Embryonic facial prominence (tissue), 1 donor: ENCODE measurements at regions not wholly inside any gene's neighbourhood (a gene's known extent, or its start where the extent isn't known, plus 50 kb on each side); places are given as distances from the start of the nearest gene placed in this dataset.

Source experiments
- DNase-seq: peaks from one replicate; pipeline ENCODE4 v3.0.0-alpha.2; 2016; ENCODE audit errors: extremely low spot score

DNA sequence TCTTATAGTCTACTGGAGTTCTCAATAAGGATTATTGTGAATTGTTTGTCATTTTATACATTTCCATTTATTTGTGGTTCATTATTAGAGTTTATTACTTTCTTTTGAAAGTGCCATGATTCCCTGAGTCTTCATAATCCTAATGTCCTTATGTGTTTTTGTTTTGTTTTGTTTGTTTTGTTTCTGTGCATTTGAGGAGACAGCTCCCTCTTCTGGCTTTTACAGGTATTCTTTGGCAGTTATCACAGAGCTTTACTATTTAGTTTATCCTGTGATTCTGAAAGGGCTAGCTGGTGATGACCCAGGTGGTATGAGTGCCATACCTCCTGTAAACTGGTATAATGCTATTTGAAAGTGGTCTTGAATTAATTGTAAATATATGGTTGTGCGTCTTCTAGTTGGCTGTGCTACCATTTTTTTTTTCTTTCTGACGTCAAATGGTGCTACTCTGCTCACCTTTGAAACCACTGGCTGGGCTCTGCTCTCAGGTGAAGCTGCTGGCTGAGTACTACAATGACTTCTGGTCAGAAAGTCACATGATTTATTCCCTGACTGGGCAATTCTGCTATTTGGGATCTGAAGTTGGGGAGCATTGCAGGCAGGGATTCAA, 751.2 kb downstream of the JRKL start:
- DNase-seq, result no peak

DNA sequence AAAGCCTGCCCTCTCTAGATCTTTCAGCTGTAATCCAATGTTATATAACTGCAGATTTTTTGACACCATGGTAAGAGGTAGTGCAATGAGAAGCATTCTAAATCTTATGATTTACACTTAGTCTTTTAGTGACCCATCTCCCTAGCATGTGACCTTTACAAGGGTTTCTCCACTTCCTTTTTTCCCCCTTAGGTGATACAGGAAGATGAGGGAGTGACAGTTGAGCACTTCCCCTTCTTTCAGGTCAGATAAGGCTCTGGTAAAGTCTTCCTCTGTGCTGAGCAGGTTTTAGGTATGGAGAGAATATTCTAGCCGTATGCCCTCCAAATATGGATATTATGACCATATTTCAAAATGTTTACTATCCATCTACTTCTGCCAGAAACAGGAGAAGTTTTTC, 753.6 kb downstream of the JRKL start:
- DNase-seq, result no peak

DNA sequence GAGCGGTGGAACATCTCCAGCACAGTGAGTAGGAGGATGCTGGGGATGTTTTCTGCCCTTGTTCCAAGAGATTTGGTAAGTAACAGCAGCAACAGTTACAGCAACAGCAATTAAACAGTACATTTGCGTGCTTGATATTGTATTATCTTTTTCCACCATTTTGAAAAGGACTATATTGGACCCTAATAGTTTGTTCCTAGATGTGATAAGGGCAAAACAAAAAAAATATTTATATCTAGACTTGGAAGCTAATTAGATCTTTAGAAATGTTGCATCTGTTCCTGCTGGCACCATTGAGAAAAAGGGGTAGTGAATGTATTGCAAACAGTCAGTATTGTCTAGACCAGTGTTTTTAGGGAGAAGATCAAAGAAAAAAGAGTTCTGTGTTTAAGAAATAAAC, 759.9 kb downstream of the JRKL start:
- no peak for DNase-seq

DNA sequence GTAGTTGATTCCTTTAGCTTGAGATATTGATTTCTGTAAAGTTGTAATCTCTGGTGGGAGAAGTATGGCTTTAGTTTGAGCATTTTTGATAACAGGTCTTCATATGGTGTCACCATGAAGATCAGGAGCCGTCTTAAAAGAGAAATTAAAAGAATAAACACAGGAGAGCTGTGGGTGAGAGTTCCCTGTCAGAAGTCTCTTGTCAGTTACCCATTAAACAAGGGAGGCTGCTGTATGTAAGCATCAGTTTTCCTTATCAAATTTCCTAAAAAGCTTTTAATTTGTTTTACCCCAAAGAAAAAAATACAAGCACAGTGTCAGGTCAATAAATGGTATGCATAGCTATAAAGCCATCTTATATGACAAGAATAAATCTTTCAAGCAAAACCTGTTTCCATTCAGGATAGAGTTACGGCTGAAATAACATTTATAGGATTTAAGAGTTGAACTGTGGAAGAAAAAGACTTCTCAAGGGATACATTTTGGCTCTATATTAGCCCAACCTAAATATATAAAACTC, 767.5 kb downstream of the JRKL start:
- no peak for DNase-seq

DNA sequence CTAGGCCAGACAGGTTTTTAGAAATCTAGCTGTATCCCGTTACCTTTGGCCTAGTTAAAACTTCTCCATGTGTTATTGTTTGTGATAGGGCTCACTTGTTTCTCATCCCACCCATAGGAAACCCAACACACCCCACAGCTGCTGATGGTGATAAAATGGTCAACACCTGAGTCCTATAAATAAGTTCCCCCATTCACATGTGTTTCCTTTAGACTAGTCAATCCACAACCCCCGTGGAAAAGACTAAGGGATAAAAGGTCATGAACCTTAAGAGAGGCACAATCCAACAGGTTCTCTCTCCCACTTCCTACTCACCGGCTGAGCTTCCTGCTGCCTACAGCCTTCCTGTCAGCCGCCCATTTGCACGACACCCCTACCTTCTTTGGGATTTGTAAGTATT, 768.4 kb downstream of the JRKL start:
- no peak for DNase-seq

DNA sequence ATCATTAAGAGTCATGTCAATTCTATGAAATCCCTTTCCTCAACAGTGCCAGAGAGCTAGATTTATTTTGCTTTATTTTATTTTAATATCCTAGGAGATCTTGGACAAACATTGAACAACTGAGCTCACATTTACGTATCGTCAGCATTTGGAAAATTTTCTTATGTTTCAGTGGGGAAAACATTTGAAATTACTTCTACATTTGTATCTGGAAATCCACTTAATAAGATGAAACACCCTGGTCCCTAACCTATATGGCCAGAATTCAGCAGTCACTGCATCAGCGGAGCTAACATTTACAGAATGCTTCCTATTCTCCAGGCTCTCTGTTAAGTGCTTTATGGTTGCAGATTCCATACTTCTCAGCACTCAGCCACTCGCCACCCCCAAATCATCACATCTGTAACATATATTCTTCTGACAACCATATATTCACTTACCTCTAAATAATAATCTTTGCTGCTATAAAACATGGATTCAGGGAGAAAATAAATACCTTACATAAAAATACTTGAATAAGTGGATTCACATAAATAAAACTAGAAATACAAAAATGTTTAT, 773.9 kb downstream of the JRKL start:
- no peak for DNase-seq

DNA sequence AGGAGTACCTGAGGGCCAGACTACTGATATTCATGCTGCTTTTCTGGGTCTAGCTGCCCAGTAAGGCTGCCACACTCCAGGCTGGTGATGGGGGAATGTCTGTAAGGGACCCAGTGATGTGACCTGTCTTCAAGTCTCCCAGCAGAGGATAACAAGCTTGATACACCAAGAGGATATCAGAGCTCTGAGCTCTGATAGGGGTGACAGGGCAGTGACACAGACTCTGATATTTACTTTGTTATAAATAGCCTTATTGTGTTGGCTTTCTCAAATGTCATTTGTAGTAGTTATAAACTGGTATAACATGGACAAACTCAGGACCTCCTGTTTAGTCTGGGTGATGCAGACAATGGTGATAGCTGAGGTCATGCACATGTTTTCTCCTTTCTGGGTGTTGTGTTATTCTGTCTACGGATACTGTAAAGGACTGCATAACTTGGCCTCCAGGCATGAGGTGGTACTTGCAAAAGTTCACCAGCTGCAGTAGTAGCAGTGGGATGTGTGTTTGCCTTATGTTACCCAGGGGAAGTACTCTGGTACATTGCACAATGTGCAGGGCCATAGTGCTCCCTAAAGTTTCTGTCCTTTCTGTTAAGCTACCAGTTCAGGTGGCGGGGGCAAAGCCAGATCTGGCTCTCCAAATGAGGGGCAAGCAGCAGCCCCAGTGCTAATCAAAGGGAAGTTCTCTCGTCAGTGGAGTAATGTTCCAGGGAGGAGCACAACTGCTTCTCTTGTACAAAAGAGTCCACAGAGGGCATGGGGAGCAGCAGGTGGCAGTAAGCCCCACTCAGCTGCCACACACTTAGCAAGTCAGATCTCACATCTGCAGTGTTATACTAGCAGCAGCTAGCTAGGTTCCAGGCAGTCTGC, 812.2 kb downstream of the JRKL start:
- DNase-seq, result no peak

DNA sequence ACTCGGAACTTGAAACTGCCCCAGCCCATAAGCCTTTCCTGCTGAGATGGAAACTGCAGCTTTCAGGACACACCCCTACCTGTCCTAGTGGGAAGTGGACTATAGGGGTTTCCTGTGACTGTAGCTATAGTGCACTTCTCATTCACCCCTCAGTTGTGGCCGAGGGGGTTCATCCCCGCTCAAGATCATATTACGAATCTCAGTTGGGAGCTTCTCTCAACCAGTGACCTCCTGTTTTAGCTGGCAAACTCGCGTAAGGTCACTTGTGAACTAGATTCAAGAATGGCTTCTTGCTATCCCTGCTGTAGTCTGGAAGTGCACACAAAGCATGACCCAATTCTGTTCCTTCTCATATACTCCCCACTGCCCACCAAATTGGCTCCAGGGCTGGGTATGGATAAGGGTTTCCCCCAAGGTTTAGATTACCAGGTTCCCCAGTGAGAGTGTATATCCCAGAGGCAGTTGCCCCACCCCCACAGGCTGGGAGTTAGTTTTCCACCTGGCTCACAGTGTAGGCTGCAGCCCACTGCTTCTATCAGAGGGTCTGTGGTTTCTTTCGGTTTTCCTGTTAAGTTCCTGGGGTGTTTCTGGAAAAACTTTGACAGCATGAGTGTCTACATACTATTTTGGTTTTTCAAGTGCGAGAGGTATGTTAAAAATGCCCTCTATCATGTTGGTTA, 812.9 kb downstream of the JRKL start:
- DNase-seq, result no peak

DNA sequence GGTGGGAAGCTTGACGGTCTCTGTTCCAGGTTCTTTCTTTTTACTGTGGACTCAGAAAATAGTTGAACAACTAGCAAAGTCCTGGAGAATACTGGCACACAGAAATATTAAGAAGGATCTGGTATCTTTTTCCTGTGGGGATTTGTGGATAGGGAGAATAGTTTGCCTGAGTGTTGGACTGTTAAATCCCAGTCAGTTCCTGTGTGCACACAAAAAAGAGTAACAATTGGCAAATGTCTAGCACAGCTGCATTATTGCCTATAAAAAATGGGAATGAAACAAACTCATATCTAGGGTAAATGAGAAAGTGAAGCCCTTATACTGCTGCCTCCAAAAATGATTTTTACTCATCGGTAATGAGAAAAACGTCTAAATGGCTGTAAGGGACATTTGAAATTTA, 828.2 kb downstream of the JRKL start:
- no peak for DNase-seq

DNA sequence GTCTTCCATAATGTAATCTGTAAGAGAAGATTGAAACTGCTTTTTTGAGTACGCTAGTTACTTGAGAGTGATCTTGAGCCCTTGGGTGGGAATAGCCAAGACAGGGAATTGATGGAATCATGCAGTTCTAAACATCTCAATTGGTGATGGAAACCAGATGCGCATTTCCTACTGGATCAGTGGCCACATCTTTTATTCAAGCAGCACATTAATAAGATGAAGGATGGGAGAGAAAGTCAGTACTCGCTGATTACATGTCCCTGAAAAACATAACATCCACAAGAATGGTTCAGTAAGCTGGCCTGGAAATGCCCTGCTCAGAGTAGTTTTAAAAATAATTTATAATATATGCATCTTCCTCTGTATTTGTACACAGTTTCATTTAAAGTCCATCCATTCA, 833.8 kb downstream of the JRKL start:
- DNase-seq, result no peak

DNA sequence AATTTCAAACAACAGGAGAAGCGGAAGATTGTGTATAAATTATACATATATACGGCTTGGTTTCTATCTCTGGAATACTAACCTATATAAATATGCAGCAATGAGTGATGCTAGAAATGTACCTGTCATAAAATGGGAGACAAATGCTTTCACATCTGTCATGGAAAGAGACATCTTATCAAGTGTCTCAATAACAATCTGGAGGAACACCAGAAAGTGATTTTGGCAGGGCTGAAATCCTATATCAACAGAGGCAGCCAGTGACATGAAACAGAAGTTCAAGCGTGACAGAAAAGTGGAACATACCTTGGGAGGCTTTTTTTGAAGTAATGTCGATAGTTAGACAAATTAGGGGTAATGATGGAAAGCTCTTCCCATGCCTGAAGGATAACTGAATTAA, 834.6 kb downstream of the JRKL start:
- no peak for DNase-seq

DNA sequence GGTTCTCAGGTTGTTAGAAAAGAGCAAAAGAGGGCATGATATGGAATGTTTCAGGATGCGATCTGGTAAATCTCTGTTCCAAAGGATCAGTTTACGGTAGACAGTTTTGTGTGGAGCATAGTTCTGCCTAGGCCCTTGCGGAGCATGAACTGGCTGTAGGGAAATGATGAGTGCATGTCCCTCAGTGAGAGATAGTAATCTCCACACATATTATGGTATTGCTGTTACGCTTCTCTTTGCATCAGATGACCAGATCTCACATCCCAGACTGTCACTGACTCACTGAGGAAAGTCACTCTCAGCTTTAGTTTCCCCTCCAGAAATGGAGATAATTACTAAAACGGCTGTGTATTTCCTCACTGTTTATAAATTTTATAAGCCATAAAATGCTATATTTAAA, 836.0 kb downstream of the JRKL start:
- no peak for DNase-seq

DNA sequence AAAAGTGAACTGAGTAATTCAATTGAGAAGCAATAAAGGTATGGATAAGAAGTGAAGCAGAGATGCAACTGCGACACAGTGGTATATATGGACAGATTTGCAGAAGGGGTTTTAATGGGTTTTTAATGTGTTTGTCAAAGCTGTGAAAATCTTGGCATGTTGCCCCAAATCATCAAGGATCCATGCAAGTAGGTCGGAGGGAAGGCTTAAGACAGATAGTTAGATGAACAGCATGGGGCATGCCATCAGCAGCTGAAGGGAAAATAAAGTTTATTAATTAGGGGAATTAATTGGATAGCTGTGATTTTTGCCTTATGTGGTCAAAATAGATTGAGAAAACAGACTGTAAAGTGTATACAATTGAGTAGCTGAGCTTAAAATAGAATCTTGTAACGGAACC, 840.1 kb downstream of the JRKL start:
- DNase-seq, result no peak

DNA sequence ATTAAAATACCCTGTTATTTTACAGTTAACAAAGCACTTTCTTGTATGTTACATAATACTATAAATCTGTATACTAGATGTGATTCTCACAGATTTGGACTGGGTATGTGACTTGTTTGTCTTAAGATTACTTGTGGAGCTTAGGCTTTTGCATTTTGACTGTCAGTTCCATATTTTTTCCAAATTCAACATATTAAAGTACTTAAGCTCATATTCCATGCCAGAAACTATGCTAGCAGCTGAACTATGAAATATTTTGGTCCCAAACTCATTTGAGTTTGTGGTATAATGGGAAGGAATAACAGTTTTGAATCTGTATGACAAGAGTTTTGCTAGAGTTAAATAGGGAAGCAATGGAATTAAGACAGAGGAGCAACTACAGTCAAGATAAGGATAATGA, 841.4 kb downstream of the JRKL start:
- DNase-seq, result no peak

DNA sequence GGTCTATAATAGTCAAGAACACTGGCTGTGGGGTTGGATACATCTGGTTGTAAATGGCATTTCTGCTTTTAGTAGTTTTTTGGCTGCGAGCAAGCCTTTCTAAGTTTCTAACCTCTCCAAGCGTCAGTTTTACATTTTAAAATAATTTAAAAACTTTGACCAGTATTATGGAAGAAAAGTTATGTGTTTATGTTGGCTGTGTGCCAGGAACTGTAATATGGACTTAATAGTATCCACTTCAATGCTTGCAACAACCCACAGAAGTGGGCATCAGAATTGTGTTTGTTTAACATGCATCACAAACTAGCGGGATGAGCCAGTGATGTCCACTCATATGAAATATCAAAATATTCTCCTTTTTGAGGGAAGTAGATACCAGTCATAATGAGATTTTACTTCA, 844.2 kb downstream of the JRKL start:
- DNase-seq, result no peak

DNA sequence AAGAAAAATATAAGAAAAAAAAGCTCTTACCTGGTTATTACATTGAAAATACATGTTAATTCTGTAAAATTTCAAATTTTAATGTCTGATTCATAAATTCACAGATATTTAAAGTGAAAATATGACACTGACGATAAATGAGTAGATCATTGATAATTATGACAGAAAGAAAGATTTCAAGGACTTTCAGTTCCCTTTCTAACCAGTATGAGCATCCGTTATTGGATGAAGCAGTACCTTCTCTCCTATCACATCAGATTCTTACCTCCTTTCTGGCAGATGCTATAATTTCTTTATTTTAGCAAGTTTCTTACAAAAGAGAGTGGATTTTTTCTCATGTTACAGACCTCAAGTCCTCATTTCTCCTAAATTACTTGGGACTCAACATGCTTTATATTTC, 847.3 kb downstream of the JRKL start:
- no peak for DNase-seq

DNA sequence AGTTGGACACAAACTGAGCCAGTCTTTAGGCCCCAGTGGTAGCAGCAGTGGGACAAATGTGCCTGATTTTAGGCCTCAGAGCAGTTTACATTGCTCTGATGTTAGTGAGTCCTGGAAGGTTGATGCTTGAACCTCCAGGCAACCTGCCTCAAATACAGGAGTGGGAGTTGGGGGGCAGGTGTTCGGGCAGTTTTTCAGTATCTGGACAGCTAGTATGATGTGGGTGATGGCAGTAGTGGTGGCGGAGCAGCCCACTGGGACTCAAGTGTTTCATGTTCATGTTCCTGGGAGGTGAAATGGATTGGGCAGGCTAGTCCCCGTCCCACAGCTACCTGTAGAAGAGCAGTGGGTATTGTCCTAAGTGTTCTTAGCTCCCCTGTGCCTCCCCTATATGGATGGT, 857.8 kb downstream of the JRKL start:
- DNase-seq, result no peak

DNA sequence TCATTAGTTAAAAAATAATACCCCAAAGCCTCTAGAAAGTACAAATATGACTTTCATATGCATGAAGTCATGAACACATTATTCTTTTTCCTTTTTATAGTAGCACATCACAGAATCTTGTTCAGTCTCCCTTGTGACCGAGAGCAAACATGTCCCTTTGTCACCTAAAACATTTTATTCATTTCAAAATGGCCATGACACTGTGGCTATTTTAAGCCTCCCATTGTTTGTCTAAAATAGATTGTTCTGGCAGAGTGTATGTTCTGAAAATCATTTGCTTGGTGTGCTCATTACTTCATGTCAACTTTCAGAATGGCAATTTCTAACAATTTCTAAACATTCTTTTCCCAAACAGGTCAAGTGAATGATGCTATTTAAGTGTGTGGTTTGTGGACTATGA, 865.0 kb downstream of the JRKL start:
- DNase-seq, result no peak

DNA sequence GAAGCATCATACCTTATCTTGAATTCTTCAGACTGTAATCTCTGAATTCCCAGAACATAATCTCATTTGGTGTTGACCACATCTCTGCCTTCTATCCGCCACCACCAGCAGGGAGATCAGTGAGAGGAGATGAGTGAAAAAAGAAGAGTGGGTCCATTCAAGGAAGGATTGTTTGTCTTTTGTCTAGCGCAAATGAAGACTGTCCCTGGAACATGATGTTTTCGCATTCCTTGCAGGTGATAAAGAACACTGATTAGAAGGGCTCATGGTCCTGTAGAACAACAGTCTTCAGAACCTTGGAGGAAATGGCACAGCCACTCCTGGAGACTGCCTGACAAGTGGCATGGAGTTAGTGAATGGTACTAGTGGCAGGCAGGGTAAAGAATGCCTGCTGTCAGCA, 869.6 kb downstream of the JRKL start:
- no peak for DNase-seq

DNA sequence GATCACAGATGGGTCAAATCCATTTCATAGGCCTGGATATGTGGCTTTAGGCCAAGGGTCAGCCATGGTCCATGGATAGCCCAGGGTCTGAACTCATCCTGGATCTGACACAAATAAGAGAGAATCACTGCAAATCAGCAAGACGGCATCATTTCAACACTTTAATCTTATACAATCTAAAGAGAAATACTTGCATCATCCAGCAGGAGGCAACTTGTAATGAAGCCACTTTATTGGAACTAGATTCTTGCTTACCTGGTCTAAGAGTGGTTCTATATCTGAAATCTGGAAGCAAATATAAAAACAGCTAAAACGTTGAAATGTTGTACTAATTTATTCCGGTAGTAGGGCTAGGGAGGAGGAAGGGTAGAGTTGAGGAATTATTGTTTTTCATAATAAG, 870.1 kb downstream of the JRKL start:
- DNase-seq, result no peak

DNA sequence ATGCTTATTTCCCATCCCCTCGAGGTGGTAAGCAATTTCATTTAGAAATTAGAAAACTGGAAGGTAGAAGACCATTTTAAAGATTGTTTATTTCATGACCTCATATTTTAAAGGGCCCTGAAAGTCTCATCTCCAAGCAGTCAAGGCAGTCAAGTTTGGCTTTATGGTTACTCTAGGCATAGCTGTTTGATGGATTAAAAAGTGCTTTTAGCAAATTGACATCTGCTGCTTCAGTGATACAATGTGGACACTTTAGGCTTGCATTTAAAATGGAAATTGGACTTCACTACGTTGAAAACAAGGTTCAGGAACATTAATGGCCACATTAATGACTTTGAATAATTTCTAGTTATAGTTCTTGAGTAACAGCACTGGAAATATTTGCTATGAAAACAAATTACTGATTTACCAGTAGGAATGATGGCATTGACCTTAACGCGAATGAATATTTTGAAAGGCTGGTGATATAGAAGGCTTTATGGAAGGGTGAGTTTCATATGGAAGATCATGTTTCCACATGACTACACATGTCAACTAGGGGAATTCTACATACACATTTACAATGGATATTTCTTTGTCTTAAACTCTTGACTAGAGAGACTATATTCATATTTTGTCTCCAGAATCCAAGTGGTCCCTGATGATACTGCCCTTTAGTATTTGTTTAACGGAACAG, 873.5 kb downstream of the JRKL start:
- DNase-seq, result no peak

DNA sequence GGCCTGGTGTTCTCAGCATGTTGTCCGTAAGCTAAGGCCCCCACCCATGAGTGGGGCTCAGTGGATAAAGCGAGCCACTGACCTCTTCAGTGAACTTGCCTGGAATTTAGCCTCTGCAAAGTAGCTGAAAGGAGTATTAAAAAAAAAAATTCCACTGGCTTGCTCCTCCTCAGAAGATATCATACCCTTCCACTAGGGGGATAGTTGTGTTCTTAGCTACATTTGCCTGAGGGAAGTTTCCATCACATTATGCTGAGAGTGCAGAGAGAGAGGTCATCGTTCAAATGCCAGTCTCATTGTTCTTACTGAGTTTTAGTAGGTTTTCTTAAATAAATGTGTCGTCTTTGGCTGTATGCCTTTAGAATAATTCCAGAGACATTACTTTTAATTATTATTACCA, 879.7 kb downstream of the JRKL start:
- no peak for DNase-seq
